A549 (cell line): ENCODE measurements at regions not wholly inside any gene's neighbourhood (a gene's known extent, or its start where the extent isn't known, plus 50 kb on each side); places are given as distances from the start of the nearest gene placed in this dataset.
"Not testable (repeated sequence)": the region's sequence is repeated elsewhere in the genome, so short reads cannot be mapped to it uniquely, and the experiment has no call there.

ENCODE experiments used
- ATAC-seq, 2 experiments: fragments of 200-7000 bp in 1 of 2; fragments of >200 bp in 1 of 2; cut with Nextera tagmentation in 1 of 2; cut with Tn5 transposase in 1 of 2; 3 replicates each; pipeline versions ENCODE4 v1.8.0 to v1.9.1; 2018 to 2020; ENCODE audit warnings: mild to moderate bottlenecking in 1 of 2, moderate library complexity in 1 of 2
- CTCF ChIA-PET: fragments of 300-600 bp; sonication (Branson Sonifier 250); formaldehyde crosslinking; extraction: SDS; loops from one replicate; lab custom pipeline; 2021; ENCODE audit warnings: antibody characterized with exemption, inconsistent platforms; lab: Yijun Ruan, JAX
- POLR2A ChIA-PET: fragments of 350-600 bp; formaldehyde crosslinking; extraction: SDS; loops from one replicate; lab custom pipeline; 2021; ENCODE audit warnings: antibody characterized with exemption, inconsistent platforms; lab: Yijun Ruan, JAX
- DNase-seq, 2 experiments: peaks; one replicate each; pipeline versions ENCODE4 v3.0.0 to v3.0.0-alpha.2; 2011 to 2016; ENCODE audit warnings: low read depth in 1 of 2, low spot score in 1 of 2
- FAIRE-seq: peaks from 2 replicates; lab custom pipeline; 2011; peaks lifted over from hg19 to GRCh38; lab: Jason Lieb, UNC
- H3K27ac ChIP-seq, 2 experiments: fragments of >200 bp; sonication (Bioruptor Twin); formaldehyde crosslinking; 3 replicates each; pipeline ENCODE4 v1.5.1; 2016 to 2017
- H3K4me1 ChIP-seq: fragments of >200 bp; sonication (Bioruptor Twin); formaldehyde crosslinking; 3 replicates; pipeline ENCODE4 v1.6.1; 2016
- H3K4me2 ChIP-seq: fragments of >200 bp; sonication (Bioruptor Twin); formaldehyde crosslinking; 3 replicates; pipeline ENCODE4 v1.6.1; 2016
- H3K4me3 ChIP-seq: fragments of >200 bp; sonication (Bioruptor Twin); formaldehyde crosslinking; 3 replicates; pipeline ENCODE4 v1.5.1; 2016
- H3K9me3 ChIP-seq: fragments of >200 bp; sonication (Bioruptor Twin); formaldehyde crosslinking; 3 replicates; pipeline ENCODE4 v1.6.1; 2016
- CBX2 ChIP-seq: fragments of 200-600 bp; sonication (generic); IDR thresholded peaks from 2 replicates; pipeline ENCODE4 v1.6.1; 2016; ENCODE audit warnings: low read depth, mild to moderate bottlenecking, borderline replicate concordance
- CHD2 ChIP-seq: fragments of 150-350 bp; IDR thresholded peaks from 2 replicates; pipeline ENCODE4 v1.6.1; 2014; ENCODE audit warnings: low read length; ENCODE audit not compliant: partially characterized antibody
- EHF ChIP-seq: fragments of 250-450 bp; sonication (Bioruptor Pico); IDR thresholded peaks from 2 replicates; pipeline ENCODE4 v1.5.0; 2020; ENCODE audit warnings: mild to moderate bottlenecking
- EP300 ChIP-seq, 2 experiments: fragments of >200 bp; sonication (Bioruptor Twin); formaldehyde crosslinking; IDR thresholded peaks; 2 replicates in 1 of 2; 3 replicates in 1 of 2; pipeline ENCODE4 v1.6.1; 2016 to 2017
- FOXS1 ChIP-seq: fragments of 250-450 bp; sonication (Bioruptor Pico); IDR thresholded peaks from 2 replicates; pipeline ENCODE4 v1.5.0; 2020; ENCODE audit warnings: mild to moderate bottlenecking, moderate library complexity
- GATA3 ChIP-seq: IDR thresholded peaks from 2 replicates; pipeline ENCODE4 v1.6.1; 2012; ENCODE audit warnings: borderline replicate concordance
- HDAC2 ChIP-seq: fragments of 200-600 bp; sonication (generic); IDR thresholded peaks from 2 replicates; pipeline ENCODE4 v1.6.1; 2016
- JUN ChIP-seq, 2 experiments: fragments of >200 bp; sonication (Bioruptor Twin); formaldehyde crosslinking; IDR thresholded peaks; 2 replicates in 1 of 2; 3 replicates in 1 of 2; pipeline ENCODE4 v1.6.1; 2016 to 2017
- MAZ ChIP-seq: fragments of 150-350 bp; IDR thresholded peaks from 2 replicates; pipeline ENCODE4 v1.6.1; 2014; ENCODE audit warnings: antibody characterized with exemption, low read depth, low read length, borderline replicate concordance
- MYC ChIP-seq: IDR thresholded peaks from 2 replicates; pipeline ENCODE4 v1.6.1; 2012; ENCODE audit warnings: mild to moderate bottlenecking, inconsistent platforms, low read length, improper control_type of control experiment, borderline replicate concordance
- RNF2 ChIP-seq: fragments of 200-600 bp; sonication (generic); IDR thresholded peaks from 2 replicates; pipeline ENCODE4 v1.6.1; 2016; ENCODE audit warnings: low read depth, mild to moderate bottlenecking, antibody characterized with exemption, moderate library complexity, borderline replicate concordance
- SMC3 ChIP-seq: fragments of >200 bp; sonication (Bioruptor Twin); formaldehyde crosslinking; IDR thresholded peaks from 3 replicates; pipeline ENCODE4 v1.6.1; 2018; ENCODE audit warnings: inconsistent platforms
- ZFP36 ChIP-seq: fragments of 450-650 bp; IDR thresholded peaks from 2 replicates; pipeline ENCODE4 v1.6.1; 2014; ENCODE audit warnings: borderline replicate concordance; ENCODE audit not compliant: partially characterized antibody
- WGBS: methylation state at CpG from one replicate; pipeline ENCODE4 v1.1.6; 2017; ENCODE audit errors: missing lambda C conversion rate; 5-methylcytosine and 5-hydroxymethylcytosine counted together
- TF ChIP-seq, protein P1 (sequence below): fragments of 450-650 bp; IDR thresholded peaks from 2 replicates; pipeline ENCODE4 v1.6.1; 2014; ENCODE audit warnings: antibody characterized with exemption
- TF ChIP-seq, protein P2 (sequence below): IDR thresholded peaks from 2 replicates; pipeline ENCODE4 v1.6.1; 2012; ENCODE audit warnings: low read depth, borderline replicate concordance
- TF ChIP-seq, protein P3 (sequence below): fragments of 200-600 bp; sonication (generic); IDR thresholded peaks from 2 replicates; pipeline ENCODE4 v1.6.1; 2016; ENCODE audit warnings: antibody characterized with exemption, mild to moderate bottlenecking, moderate library complexity
- TF ChIP-seq, protein P4 (sequence below): fragments of 250-450 bp; sonication (Bioruptor Pico); IDR thresholded peaks from 2 replicates; pipeline ENCODE4 v1.5.0; 2020; ENCODE audit warnings: low read depth, mild to moderate bottlenecking, moderate library complexity
- TF ChIP-seq, protein P5 (sequence below): fragments of 150-350 bp; IDR thresholded peaks from 2 replicates; pipeline ENCODE4 v1.6.1; 2014; ENCODE audit warnings: low read depth, mild to moderate bottlenecking, low read length

DNA sequence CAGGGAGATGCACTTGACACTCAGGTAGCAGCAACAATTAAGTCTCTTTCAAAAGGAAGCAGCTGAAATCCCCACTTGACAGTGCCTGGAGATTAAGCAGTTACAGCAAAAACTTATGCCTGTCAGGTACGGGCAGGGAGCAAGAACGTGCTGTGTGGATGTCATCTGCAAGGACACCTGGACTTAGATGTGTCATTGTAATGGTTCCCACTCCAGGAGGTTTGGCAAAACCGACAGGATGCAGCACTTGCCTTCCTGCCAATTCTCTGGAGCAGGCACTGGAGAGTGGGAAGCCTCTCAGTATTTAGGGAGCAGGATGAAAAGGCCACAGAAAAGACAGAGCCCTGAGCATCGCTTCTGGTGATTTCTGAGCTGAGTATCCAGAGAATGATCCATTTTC lies 292.4 kb downstream of the PDCD6IP start:
- no peak overlapping the region for H3K27ac ChIP-seq
- H3K4me3 ChIP-seq = no peak overlapping the region
- POLR2A ChIA-PET = no interaction called here
- no peak for FAIRE-seq
- no peak for ATAC-seq
- H3K4me1 ChIP-seq = no peaks in the 10 kb centered on the region
- 56% methylated on average over 4 of the region's 4 CpGs for WGBS
- H3K9me3 ChIP-seq = no peaks in the 10 kb centered on the region
- CTCF ChIA-PET = no interaction called here
- H3K4me2 ChIP-seq = no peak overlapping the region
- TF ChIP-seq MYC = no peak
- TF ChIP-seq ZFP36 = no peak
- TF ChIP-seq, protein P1, sequence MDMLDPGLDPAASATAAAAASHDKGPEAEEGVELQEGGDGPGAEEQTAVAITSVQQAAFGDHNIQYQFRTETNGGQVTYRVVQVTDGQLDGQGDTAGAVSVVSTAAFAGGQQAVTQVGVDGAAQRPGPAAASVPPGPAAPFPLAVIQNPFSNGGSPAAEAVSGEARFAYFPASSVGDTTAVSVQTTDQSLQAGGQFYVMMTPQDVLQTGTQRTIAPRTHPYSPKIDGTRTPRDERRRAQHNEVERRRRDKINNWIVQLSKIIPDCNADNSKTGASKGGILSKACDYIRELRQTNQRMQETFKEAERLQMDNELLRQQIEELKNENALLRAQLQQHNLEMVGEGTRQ = no peak
- no peak for TF ChIP-seq MAZ
- TF ChIP-seq CHD2 = no peak
- TF ChIP-seq JUN (IDR thresholded peaks at IDR 0.05) = no peak
- no peak for TF ChIP-seq CBX2
- TF ChIP-seq, protein P2, sequence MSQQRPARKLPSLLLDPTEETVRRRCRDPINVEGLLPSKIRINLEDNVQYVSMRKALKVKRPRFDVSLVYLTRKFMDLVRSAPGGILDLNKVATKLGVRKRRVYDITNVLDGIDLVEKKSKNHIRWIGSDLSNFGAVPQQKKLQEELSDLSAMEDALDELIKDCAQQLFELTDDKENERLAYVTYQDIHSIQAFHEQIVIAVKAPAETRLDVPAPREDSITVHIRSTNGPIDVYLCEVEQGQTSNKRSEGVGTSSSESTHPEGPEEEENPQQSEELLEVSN = no peak
- TF ChIP-seq, protein P3, sequence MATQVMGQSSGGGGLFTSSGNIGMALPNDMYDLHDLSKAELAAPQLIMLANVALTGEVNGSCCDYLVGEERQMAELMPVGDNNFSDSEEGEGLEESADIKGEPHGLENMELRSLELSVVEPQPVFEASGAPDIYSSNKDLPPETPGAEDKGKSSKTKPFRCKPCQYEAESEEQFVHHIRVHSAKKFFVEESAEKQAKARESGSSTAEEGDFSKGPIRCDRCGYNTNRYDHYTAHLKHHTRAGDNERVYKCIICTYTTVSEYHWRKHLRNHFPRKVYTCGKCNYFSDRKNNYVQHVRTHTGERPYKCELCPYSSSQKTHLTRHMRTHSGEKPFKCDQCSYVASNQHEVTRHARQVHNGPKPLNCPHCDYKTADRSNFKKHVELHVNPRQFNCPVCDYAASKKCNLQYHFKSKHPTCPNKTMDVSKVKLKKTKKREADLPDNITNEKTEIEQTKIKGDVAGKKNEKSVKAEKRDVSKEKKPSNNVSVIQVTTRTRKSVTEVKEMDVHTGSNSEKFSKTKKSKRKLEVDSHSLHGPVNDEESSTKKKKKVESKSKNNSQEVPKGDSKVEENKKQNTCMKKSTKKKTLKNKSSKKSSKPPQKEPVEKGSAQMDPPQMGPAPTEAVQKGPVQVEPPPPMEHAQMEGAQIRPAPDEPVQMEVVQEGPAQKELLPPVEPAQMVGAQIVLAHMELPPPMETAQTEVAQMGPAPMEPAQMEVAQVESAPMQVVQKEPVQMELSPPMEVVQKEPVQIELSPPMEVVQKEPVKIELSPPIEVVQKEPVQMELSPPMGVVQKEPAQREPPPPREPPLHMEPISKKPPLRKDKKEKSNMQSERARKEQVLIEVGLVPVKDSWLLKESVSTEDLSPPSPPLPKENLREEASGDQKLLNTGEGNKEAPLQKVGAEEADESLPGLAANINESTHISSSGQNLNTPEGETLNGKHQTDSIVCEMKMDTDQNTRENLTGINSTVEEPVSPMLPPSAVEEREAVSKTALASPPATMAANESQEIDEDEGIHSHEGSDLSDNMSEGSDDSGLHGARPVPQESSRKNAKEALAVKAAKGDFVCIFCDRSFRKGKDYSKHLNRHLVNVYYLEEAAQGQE = no peak
- TF ChIP-seq RNF2 = no peak
- TF ChIP-seq SMC3 = no peak
- TF ChIP-seq, protein P4, sequence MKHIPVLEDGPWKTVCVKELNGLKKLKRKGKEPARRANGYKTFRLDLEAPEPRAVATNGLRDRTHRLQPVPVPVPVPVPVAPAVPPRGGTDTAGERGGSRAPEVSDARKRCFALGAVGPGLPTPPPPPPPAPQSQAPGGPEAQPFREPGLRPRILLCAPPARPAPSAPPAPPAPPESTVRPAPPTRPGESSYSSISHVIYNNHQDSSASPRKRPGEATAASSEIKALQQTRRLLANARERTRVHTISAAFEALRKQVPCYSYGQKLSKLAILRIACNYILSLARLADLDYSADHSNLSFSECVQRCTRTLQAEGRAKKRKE (CRISPR knock-in tag) = no peak
- no peak for TF ChIP-seq FOXS1 (CRISPR knock-in tag)
- no peak for TF ChIP-seq GATA3
- no peak for TF ChIP-seq HDAC2
- TF ChIP-seq EP300 (IDR thresholded peaks at IDR 0.05) = no peak
- no peak for TF ChIP-seq EHF
- TF ChIP-seq, protein P5, sequence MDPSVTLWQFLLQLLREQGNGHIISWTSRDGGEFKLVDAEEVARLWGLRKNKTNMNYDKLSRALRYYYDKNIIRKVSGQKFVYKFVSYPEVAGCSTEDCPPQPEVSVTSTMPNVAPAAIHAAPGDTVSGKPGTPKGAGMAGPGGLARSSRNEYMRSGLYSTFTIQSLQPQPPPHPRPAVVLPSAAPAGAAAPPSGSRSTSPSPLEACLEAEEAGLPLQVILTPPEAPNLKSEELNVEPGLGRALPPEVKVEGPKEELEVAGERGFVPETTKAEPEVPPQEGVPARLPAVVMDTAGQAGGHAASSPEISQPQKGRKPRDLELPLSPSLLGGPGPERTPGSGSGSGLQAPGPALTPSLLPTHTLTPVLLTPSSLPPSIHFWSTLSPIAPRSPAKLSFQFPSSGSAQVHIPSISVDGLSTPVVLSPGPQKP = no peak
- no peak for DNase-seq

DNA sequence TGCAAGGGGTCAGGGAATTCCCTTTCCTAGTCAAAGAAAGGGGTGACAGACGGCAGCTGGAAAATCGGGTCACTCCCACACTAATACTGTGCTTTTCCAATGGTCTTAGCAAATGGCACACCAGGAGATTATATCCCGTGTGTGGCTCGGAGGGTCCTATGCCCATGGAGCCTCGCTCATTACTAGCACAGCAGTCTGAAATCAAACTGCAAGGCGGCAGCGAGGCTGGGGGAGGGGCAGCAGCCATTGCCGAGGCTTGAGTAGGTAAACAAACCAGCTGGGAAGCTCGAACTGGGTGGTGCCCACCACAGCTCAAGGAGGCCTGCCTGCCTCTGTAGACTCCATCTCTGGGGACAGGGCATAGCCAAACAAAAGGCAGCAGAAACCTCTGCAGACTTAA lies 295.9 kb downstream of the PDCD6IP start:
- H3K9me3 ChIP-seq, POLR2A ChIA-PET, H3K27ac ChIP-seq, DNase-seq, CTCF ChIA-PET, H3K4me1 ChIP-seq, FAIRE-seq, ATAC-seq, H3K4me3 ChIP-seq, H3K4me2 ChIP-seq: not testable (repeated sequence)
- WGBS = 42% methylated on average over 6 of the region's 9 CpGs
